GM18507 (cell line): ENCODE measurements at regions not wholly inside any gene's neighbourhood (a gene's known extent, or its start where the extent isn't known, plus 50 kb on each side); places are given as distances from the start of the nearest gene placed in this dataset.

Experiments used
- DNase-seq: peaks from one replicate; pipeline ENCODE4 v3.0.0; 2011; ENCODE audit warnings: low read depth; ENCODE audit not compliant: insufficient read length; ENCODE audit errors: extremely low spot score
- FAIRE-seq: peaks from 2 replicates; lab custom pipeline; 2011; peaks lifted over from hg19 to GRCh38; lab: Jason Lieb, UNC

GRCh38 chr22:48253573-48253972, 1491.1 kb downstream of the TBC1D22A start:
- FAIRE-seq (no peak), DNase-seq (no peak)

- FAIRE-seq (no peak), DNase-seq (no peak)
Measured at GRCh38 chr22:48253136-48253535, 1490.7 kb downstream of the TBC1D22A start.

GRCh38 chr22:48251629-48252028, 1489.2 kb downstream of the TBC1D22A start:
- DNase-seq (no peak), FAIRE-seq (no peak)

DNA sequence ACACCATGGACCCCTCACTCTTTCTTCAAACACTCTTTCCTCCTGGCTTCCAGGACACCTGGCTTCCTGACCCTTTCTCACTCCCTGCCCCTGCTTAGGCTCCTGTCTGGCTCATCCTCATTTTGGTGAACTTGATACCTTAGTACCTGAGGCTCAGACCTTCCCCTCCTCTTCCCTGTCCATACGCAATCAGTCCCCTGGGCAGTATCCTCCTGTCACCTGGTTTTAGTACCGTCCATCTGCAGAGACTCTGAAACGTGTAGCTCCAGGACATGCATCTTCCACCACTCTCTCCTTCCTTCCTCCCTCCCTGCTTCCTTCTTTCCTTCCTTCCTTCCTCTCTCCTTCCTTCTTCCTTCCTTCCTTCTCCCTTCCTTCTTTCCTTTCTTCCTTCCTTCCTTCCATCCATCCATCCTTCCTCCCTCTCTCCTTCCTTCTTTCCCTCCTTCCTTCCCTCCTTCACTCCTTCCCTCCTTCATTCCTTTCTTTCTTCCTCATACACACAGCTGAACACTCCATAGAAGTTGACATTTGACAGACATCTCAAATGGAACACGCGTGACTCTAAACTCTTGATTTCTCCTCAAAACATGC, 1488.6 kb downstream of the TBC1D22A start:
- no peak for DNase-seq
- no peak for FAIRE-seq

GRCh38 chr22:48250286-48250895, 1487.9 kb downstream of the TBC1D22A start:
- FAIRE-seq (no peak), DNase-seq (no peak)

DNA sequence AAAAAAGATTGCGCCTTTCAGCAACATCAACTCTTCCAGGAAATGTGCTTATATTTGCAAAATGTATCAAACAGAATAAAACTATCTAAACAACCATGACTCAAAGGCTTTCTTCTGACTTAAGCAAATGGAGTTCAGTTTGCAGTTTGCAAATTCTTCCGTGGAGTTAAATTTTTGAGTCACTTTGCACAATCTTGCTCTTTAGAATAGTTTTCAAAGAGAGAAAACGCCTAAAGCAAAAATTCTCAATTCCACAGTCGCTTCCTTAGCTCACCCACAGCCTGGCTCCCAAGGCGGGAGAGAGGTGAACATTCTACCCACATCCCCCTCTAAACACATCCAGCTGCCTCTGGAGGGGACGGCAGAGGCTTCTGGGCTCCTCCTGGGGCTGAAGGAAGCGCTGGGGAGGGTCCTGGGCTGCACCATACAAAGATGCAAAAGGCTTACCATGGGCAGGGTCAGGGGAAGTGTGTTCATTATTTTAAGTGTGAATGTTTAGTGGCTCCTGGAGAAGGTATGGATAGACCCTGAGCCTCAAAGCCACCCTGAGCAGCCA, 1487.3 kb downstream of the TBC1D22A start:
- FAIRE-seq = no peak
- DNase-seq = no peak

DNA sequence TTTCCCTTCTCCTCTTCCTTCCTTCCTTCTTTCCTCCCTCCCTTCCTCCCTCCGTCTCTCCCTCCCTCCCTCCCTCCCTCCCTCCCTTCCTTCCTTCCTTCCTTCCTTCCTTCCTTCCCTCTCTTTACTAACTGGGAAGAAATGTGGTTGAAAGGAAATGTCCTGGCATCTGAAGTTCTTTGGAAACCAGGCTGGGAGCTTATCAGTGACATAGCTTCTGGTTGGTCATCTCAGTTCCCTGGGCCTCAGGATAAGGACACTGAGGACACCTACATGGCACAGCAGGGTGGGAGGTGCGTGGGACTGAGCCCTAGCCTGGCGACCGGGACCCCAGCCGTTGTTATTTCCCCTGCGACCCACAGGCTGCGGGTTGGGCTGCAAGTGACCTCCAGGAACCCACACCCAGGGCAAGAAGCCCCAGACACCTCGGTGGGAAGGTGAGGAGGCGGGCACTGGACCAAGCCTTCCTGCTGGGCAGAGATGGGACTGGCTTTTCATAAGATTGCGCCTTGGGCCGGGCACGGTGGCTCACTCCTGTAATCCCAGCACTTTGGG, 1486.5 kb downstream of the TBC1D22A start:
- FAIRE-seq (no peak), DNase-seq (no peak)

- no peak for FAIRE-seq
Measured at GRCh38 chr22:48247829-48248228, 1485.4 kb downstream of the TBC1D22A start.

GRCh38 chr22:48245196-48245485, 1482.7 kb downstream of the TBC1D22A start:
- FAIRE-seq (no peak), DNase-seq (no peak)

More at GRCh38 chr22:48247829-48248228, 1485.4 kb downstream of the TBC1D22A start:
- no peak for DNase-seq

DNA sequence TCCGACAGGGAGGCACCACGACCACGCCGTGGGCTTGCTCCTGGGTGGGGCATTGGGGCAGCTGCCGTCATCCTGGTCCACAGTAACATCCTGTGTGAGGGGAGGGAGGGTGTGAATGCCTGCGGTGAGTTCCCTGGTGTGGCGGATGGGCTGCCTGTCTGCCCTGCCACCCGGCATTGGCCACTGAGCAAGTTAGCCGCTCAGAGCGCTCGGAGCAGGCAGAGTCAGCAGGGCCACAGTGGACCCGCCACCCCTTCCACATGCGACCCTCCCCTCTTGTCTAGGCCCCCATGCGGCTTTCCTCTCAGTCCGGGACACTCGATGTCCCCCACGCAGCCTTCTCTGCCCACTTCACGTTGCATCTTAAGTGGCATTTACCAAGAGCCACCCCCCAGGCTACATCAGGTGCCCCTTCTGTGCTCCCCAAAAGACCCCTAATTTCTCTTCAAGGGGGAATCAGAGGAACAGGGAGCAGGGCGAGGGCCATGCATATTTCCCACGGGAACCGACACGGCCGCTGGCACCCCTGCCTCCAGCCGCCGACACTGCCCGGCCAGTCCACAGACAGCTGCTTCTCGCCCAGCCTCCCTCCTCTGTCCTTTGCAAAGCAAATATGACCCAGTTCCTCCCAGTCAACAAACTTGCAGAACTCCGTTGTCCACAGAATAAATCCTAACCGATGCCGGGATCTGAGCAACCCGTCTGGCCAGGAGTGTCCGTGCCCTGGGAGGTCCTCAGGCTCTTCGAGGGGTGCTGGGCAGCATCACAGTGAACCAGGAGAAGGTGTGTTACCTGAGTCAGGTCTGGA, 1482.1 kb downstream of the TBC1D22A start:
- no peak for DNase-seq
- FAIRE-seq = no peak

GRCh38 chr22:48242461-48242864, 1480.0 kb downstream of the TBC1D22A start:
- FAIRE-seq = no peak
- no peak for DNase-seq

DNA sequence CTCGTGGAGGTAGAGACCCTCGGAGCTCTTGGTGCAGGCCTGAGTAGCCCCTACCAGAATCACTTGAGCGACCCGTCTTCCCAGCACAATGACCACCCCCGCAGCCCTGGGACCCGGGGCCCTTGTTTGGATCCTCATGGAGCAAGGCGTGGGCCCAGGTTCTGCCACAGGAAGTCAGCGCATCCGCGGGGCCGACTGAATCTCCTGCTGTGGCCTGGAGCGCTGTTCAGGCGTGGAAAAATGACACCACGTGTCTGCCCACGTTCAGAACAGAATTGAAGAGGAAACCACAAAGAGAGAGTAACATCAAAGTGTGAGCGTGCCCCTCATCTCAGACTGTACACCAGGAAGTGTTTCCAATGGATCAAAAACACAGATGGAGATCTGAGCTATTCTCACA, 1479.2 kb downstream of the TBC1D22A start:
- FAIRE-seq = no peak
- no peak for DNase-seq

DNA sequence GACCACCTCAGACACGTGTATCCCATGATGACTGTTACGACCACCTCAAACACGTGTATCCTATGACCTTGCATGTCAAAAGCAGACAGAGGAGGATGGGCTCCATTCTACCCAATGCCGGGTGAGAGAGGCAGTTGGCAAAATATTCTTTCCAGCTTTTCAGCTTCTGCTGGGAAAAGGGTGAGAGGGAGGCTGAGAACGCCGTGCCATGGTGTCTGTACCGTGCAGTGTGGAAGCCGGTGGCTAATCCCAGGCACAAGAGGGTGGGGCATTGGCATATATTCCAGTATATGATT, 1478.4 kb downstream of the TBC1D22A start:
- FAIRE-seq (no peak), DNase-seq (no peak)

- DNase-seq = no peak
- FAIRE-seq = no peak
Measured at GRCh38 chr22:48240148-48240934, 1477.9 kb downstream of the TBC1D22A start.

DNA sequence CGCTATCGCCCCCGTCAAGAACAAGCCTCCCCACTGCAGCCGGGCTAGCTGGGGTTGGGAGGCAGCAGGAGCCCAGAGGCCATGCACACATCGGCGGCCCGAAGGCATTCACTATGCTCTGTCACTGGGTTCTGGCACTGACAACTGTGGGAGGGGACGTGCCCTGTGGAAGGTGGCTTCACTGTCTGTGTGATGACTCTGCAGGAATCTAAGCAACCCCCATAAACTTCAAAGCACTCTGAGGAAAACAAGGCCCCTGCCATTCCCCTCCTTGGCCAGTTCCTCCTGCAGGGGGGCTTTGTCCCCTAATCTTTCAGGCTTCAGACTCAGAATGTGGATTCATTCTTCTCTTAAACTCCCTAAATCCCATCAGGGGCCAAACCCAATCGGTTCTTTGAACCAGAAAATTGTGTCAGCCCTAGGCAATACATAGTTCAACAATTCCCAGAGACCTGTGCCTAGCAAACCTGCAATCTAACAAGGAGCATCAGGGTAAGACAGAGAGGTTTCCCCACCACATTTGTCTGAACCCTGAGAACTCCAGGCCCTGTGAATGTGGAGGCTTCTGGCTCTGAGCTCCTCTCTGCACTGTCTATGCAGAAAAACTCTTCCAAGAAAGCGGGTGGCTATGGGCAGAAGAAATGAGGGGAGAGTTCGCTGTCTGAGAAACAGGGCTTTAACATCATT, 1477.2 kb downstream of the TBC1D22A start:
- FAIRE-seq = no peak
- no peak for DNase-seq

GRCh38 chr22:48238966-48239365, 1476.5 kb downstream of the TBC1D22A start:
- FAIRE-seq = no peak
- DNase-seq = no peak

GRCh38 chr22:48238284-48238915, 1476.0 kb downstream of the TBC1D22A start:
- FAIRE-seq = no peak
- no peak for DNase-seq

- no peak for FAIRE-seq
- no peak for DNase-seq
Measured at GRCh38 chr22:48237466-48238283, 1475.2 kb downstream of the TBC1D22A start.
